ENCODE measurements at regions not wholly inside any gene's neighbourhood (a gene's known extent, or its start where the extent isn't known, plus 50 kb on each side); places are given as distances from the start of the nearest gene placed in this dataset.

DNA sequence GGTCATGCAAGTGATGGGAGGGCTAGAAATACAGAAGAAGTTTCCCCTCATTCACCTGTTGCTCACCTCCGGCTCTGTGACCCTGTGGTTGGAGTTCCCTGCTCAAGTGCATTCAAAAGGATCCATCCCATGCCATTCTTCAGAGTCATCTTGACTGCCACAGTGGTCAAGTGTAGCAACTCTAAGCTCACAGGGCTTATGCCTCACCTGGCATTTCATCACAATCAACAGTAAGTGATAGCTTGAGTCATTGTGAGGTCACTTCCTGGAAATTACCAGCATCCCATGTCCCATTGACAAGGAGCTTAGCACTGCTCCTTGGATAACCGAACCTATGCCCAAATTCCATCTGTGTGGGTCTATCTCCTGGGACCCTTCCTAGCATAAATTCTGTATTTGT, 55.6 kb downstream of the OR4C45 start:
- CTCF ChIA-PET, result no interaction called here
- no peak for ATAC-seq
- peaks cover 65% of the 10 kb centered on the region for H3K9me3 Mint-ChIP-seq

DNA sequence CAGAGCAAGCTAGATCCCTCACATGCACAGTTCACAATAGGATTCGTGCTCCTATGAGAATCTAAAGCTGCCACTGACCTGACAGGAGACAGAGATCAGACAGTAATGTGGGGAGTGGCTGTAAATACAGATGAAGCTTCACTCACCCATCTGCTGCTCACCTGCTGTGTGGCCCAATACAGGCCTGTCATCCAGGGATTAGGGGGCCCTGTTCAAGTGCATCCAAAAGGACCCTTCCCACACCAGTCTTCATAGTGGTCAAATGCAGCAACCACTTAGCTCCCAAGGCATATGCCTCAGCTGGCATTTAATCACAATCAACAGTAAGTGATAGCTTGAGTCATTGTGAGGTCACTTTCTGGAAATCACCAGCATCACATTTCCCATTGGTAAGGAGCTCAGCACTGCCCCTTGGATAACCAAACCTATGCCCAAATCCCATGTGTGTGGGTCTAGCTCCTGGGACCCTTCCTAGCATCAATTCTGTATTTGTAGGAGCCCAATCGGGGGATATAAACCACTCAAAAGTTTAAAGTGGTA, 65.6 kb downstream of the OR4C45 start:
- peaks cover 10% of the 10 kb centered on the region; the same call in 1 of the 2 replicates for H3K27me3 Mint-ChIP-seq (ENCODE audit: low read depth)
- ChIA-PET POLR2A (no interaction called here), CTCF (no interaction called here)
- no peak overlapping the region for H3K4me3 Mint-ChIP-seq
- DNase-seq (ENCODE audit: low spot score) (no peak), ATAC-seq (no peak)
- peaks cover 44% of the 10 kb centered on the region for H3K9me3 Mint-ChIP-seq
- peaks cover 43% of the 10 kb centered on the region for H3K36me3 Mint-ChIP-seq
- no peaks in the 10 kb centered on the region for H3K4me1 Mint-ChIP-seq
- no peak overlapping the region for H3K27ac Mint-ChIP-seq
- TF ChIP-seq JUN (CRISPR knock-in tag; IDR thresholded peaks at IDR 0.05) (no peak), IRF2 (CRISPR knock-in tag; IDR thresholded peaks at IDR 0.05; ENCODE audit: borderline replicate concordance, low read depth) (no peak), SMAD4 (CRISPR knock-in tag; IDR thresholded peaks at IDR 0.05) (no peak), HMGA2 (CRISPR knock-in tag; IDR thresholded peaks at IDR 0.05) (no peak), ZNF317 (CRISPR knock-in tag; IDR thresholded peaks at IDR 0.05; ENCODE audit: borderline replicate concordance, low read depth) (no peak), ZNF263 (CRISPR knock-in tag; IDR thresholded peaks at IDR 0.05; ENCODE audit: low read depth) (no peak), RELA (CRISPR knock-in tag; IDR thresholded peaks at IDR 0.05; ENCODE audit: borderline replicate concordance) (no peak), NFE2L1 (CRISPR knock-in tag; IDR thresholded peaks at IDR 0.05) (no peak), MYBL2 (CRISPR knock-in tag; IDR thresholded peaks at IDR 0.05) (no peak), ATF3 (CRISPR knock-in tag; conservative IDR thresholded peaks at IDR 0.05) (no peak), PRDM15 (CRISPR knock-in tag; IDR thresholded peaks at IDR 0.05) (no peak)
- TF ChIP-seq, protein P1, sequence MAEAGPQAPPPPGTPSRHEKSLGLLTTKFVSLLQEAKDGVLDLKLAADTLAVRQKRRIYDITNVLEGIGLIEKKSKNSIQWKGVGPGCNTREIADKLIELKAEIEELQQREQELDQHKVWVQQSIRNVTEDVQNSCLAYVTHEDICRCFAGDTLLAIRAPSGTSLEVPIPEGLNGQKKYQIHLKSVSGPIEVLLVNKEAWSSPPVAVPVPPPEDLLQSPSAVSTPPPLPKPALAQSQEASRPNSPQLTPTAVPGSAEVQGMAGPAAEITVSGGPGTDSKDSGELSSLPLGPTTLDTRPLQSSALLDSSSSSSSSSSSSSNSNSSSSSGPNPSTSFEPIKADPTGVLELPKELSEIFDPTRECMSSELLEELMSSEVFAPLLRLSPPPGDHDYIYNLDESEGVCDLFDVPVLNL (CRISPR knock-in tag; IDR thresholded peaks at IDR 0.05; ENCODE audit: borderline replicate concordance, low read depth), result no peak

More for the DNA sequence above, 55.6 kb downstream of the OR4C45 start:
- peaks cover 8% of the 10 kb centered on the region for H3K27me3 Mint-ChIP-seq (ENCODE audit: low read depth)
- POLR2A ChIA-PET, result no interaction called here
- peaks cover 55% of the 10 kb centered on the region for H3K36me3 Mint-ChIP-seq
- H3K27ac Mint-ChIP-seq, result no peak overlapping the region
- no peak overlapping the region for H3K4me3 Mint-ChIP-seq
- DNase-seq (ENCODE audit: low spot score), result no peak
- TF ChIP-seq ZNF416 (CRISPR knock-in tag; IDR thresholded peaks at IDR 0.05) (no peak), CDX4 (CRISPR knock-in tag; IDR thresholded peaks at IDR 0.05; ENCODE audit: borderline replicate concordance) (no peak), ZNF423 (CRISPR knock-in tag; IDR thresholded peaks at IDR 0.05) (no peak)
- no peaks in the 10 kb centered on the region for H3K4me1 Mint-ChIP-seq

DNA sequence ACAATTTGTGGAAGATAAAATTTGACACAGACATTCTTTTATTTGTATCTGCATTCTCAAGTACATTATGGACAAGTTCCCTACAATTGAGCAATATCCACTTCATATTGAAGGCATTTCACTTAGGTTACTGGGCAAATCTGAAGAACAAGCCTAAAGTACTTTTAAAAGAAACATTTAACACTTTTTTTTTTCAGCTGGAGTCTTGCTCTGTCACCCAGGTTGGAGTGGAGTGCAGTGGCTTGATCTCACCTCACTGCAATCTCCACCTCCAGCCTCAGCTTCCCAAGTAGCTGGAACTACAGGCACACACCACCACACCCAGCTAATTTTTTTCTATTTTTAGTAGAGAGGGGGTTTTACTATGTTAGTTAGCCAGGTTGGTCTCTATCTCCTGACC, 70.2 kb downstream of the OR4C45 start:
- no peak for DNase-seq (ENCODE audit: low spot score)
- no peak overlapping the region for H3K27ac Mint-ChIP-seq
- no peaks in the 10 kb centered on the region for H3K4me1 Mint-ChIP-seq
- no peak overlapping the region for H3K4me3 Mint-ChIP-seq
- peaks cover 49% of the 10 kb centered on the region for H3K9me3 Mint-ChIP-seq
- peaks cover 51% of the 10 kb centered on the region for H3K36me3 Mint-ChIP-seq
- CTCF ChIA-PET, result no interaction called here
- no peak for ATAC-seq
- peaks cover 3% of the 10 kb centered on the region for H3K27me3 Mint-ChIP-seq (ENCODE audit: low read depth)
- POLR2A ChIA-PET, result no interaction called here
- TF ChIP-seq, protein P1 (CRISPR knock-in tag; IDR thresholded peaks at IDR 0.05; ENCODE audit: borderline replicate concordance, low read depth), result no peak
- TF ChIP-seq ZBTB21 (CRISPR knock-in tag; IDR thresholded peaks at IDR 0.05; ENCODE audit: borderline replicate concordance), result no peak
- no peak for TF ChIP-seq CREB1 (CRISPR knock-in tag; IDR thresholded peaks at IDR 0.05)
- TF ChIP-seq ELF4 (CRISPR knock-in tag; IDR thresholded peaks at IDR 0.05; ENCODE audit: low read depth), result no peak
- TF ChIP-seq SP1 (CRISPR knock-in tag; conservative IDR thresholded peaks at IDR 0.05), result no peak
- no peak for TF ChIP-seq TP53 (CRISPR knock-in tag; IDR thresholded peaks at IDR 0.05)
- TF ChIP-seq ESRRA (CRISPR knock-in tag; IDR thresholded peaks at IDR 0.05; ENCODE audit: borderline replicate concordance), result no peak
- no peak for TF ChIP-seq CTCF (IDR thresholded peaks at IDR 0.05)
- TF ChIP-seq, protein P2, sequence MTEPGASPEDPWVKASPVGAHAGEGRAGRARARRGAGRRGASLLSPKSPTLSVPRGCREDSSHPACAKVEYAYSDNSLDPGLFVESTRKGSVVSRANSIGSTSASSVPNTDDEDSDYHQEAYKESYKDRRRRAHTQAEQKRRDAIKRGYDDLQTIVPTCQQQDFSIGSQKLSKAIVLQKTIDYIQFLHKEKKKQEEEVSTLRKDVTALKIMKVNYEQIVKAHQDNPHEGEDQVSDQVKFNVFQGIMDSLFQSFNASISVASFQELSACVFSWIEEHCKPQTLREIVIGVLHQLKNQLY (CRISPR knock-in tag; IDR thresholded peaks at IDR 0.05), result no peak
